ENCODE measurements at regions not wholly inside any gene's neighbourhood (a gene's known extent, or its start where the extent isn't known, plus 50 kb on each side); places are given as distances from the start of the nearest gene placed in this dataset.

- DNase-seq (ENCODE audit: low spot score) = no peak
These were observed 76.0 kb upstream of the BMP2 start for GRCh38 chr20:6691516-6691915.

GRCh38 chr20:6689339-6689973 is 78.0 kb upstream of the BMP2 start:
- Histone ChIP-seq H3K36me3 (ENCODE audit: low read depth) (no peaks in the 10 kb centered on the region), H3K27ac (ENCODE audit: poor library complexity, severe bottlenecking) (no peak overlapping the region), H3K4me1 (ENCODE audit: insufficient read depth, poor library complexity, severe bottlenecking) (peaks cover 13% of the 10 kb centered on the region), H3K9me3 (ENCODE audit: severe bottlenecking) (no peaks in the 10 kb centered on the region), H3K4me3 (ENCODE audit: severe bottlenecking) (no peak overlapping the region), H3K27me3 (ENCODE audit: insufficient read depth, poor library complexity, severe bottlenecking) (no peaks in the 10 kb centered on the region)
- TF ChIP-seq CTCF (IDR thresholded peaks at IDR 0.05; ENCODE audit: poor library complexity, severe bottlenecking) = no peak
- ATAC-seq (ENCODE audit: low read depth) (no peak), DNase-seq (ENCODE audit: low spot score) (no peak)

More at GRCh38 chr20:6691516-6691915, 76.0 kb upstream of the BMP2 start:
- Histone ChIP-seq H3K27ac (ENCODE audit: poor library complexity, severe bottlenecking) (no peak overlapping the region), H3K27me3 (ENCODE audit: insufficient read depth, poor library complexity, severe bottlenecking) (no peaks in the 10 kb centered on the region), H3K9me3 (ENCODE audit: severe bottlenecking) (no peaks in the 10 kb centered on the region), H3K4me3 (ENCODE audit: severe bottlenecking) (no peak overlapping the region), H3K36me3 (ENCODE audit: low read depth) (no peaks in the 10 kb centered on the region), H3K4me1 (ENCODE audit: insufficient read depth, poor library complexity, severe bottlenecking) (peaks cover 4% of the 10 kb centered on the region)
- no peak for ATAC-seq (ENCODE audit: low read depth)
- no peak for TF ChIP-seq CTCF (IDR thresholded peaks at IDR 0.05; ENCODE audit: poor library complexity, severe bottlenecking)

- no peak for ATAC-seq (ENCODE audit: low read depth)
- TF ChIP-seq CTCF (IDR thresholded peaks at IDR 0.05; ENCODE audit: poor library complexity, severe bottlenecking) = no peak
- no peaks in the 10 kb centered on the region for H3K27me3 ChIP-seq (ENCODE audit: insufficient read depth, poor library complexity, severe bottlenecking)
These were observed 81.3 kb upstream of the BMP2 start for GRCh38 chr20:6686171-6686570.

GRCh38 chr20:6685626-6686025 is 81.9 kb upstream of the BMP2 start:
- Histone ChIP-seq H3K27ac (ENCODE audit: poor library complexity, severe bottlenecking) (peak overlapping the region; percentile 34), H3K9me3 (ENCODE audit: severe bottlenecking) (no peaks in the 10 kb centered on the region), H3K4me1 (ENCODE audit: insufficient read depth, poor library complexity, severe bottlenecking) (peaks cover 10% of the 10 kb centered on the region), H3K4me3 (ENCODE audit: severe bottlenecking) (no peak overlapping the region), H3K27me3 (ENCODE audit: insufficient read depth, poor library complexity, severe bottlenecking) (no peaks in the 10 kb centered on the region), H3K36me3 (ENCODE audit: low read depth) (no peaks in the 10 kb centered on the region)
- TF ChIP-seq CTCF (IDR thresholded peaks at IDR 0.05; ENCODE audit: poor library complexity, severe bottlenecking) = no peak
- DNase-seq (ENCODE audit: low spot score) (no peak), ATAC-seq (ENCODE audit: low read depth) (no peak)

More at GRCh38 chr20:6686171-6686570, 81.3 kb upstream of the BMP2 start:
- Histone ChIP-seq H3K9me3 (ENCODE audit: severe bottlenecking) (no peaks in the 10 kb centered on the region), H3K4me1 (ENCODE audit: insufficient read depth, poor library complexity, severe bottlenecking) (peaks cover 10% of the 10 kb centered on the region), H3K27ac (ENCODE audit: poor library complexity, severe bottlenecking) (no peak overlapping the region), H3K36me3 (ENCODE audit: low read depth) (no peaks in the 10 kb centered on the region), H3K4me3 (ENCODE audit: severe bottlenecking) (no peak overlapping the region)
- DNase-seq (ENCODE audit: low spot score) = no peak

- ATAC-seq (ENCODE audit: low read depth) (peak; percentile 90), DNase-seq (ENCODE audit: low spot score) (no peak)
- Histone ChIP-seq H3K4me3 (ENCODE audit: severe bottlenecking) (no peak overlapping the region), H3K9me3 (ENCODE audit: severe bottlenecking) (no peaks in the 10 kb centered on the region), H3K4me1 (ENCODE audit: insufficient read depth, poor library complexity, severe bottlenecking) (peaks cover 10% of the 10 kb centered on the region), H3K27ac (ENCODE audit: poor library complexity, severe bottlenecking) (peak overlapping the region; percentile 34), H3K27me3 (ENCODE audit: insufficient read depth, poor library complexity, severe bottlenecking) (no peaks in the 10 kb centered on the region), H3K36me3 (ENCODE audit: low read depth) (no peaks in the 10 kb centered on the region)
- peak; percentile 8 for TF ChIP-seq CTCF (IDR thresholded peaks at IDR 0.05; ENCODE audit: poor library complexity, severe bottlenecking)
These were observed 82.3 kb upstream of the BMP2 start for GRCh38 chr20:6685181-6685582.

Data from RWPE2 (cell line).